Fibroblast of skin of left biceps (primary cell): ENCODE measurements at regions not wholly inside any gene's neighbourhood (a gene's known extent, or its start where the extent isn't known, plus 50 kb on each side); places are given as distances from the start of the nearest gene placed in this dataset.

Source experiments
- DNase-seq, 2 experiments: peaks; one replicate each; pipeline ENCODE4 v3.0.0-alpha.2; 2013; ENCODE audit warnings: low read depth in 2 of 2

- no peak for DNase-seq
These were observed 175.6 kb upstream of the FOXN2 start for GRCh38 chr2:48138898-48139297.

- no peak for DNase-seq
These were observed 173.9 kb upstream of the FOXN2 start for GRCh38 chr2:48140586-48140985.

- DNase-seq = no peak
These were observed 169.7 kb upstream of the FOXN2 start for GRCh38 chr2:48144777-48145176.

- no peak for DNase-seq
These were observed 168.5 kb upstream of the FOXN2 start for GRCh38 chr2:48145845-48146452.

GRCh38 chr2:48146552-48146951 lies 167.9 kb upstream of the FOXN2 start:
- DNase-seq = no peak

GRCh38 chr2:48147719-48148118 lies 166.8 kb upstream of the FOXN2 start:
- DNase-seq = no peak

GRCh38 chr2:48148841-48149430 lies 165.5 kb upstream of the FOXN2 start:
- no peak for DNase-seq

- DNase-seq = no peak
These were observed 157.3 kb upstream of the FOXN2 start for GRCh38 chr2:48157150-48157549.

GRCh38 chr2:48161628-48162027 lies 152.9 kb upstream of the FOXN2 start:
- no peak for DNase-seq

GRCh38 chr2:48162742-48163141 lies 151.7 kb upstream of the FOXN2 start:
- no peak for DNase-seq

GRCh38 chr2:48165070-48165753 lies 149.3 kb upstream of the FOXN2 start:
- no peak for DNase-seq

GRCh38 chr2:48169141-48169592 lies 145.3 kb upstream of the FOXN2 start:
- no peak for DNase-seq

GRCh38 chr2:48170281-48170680 lies 144.2 kb upstream of the FOXN2 start:
- no peak for DNase-seq

GRCh38 chr2:48173141-48173540 lies 141.3 kb upstream of the FOXN2 start:
- no peak for DNase-seq

- no peak for DNase-seq
These were observed 140.0 kb upstream of the FOXN2 start for GRCh38 chr2:48174503-48174902.

- peak; percentile 8 to 15 for DNase-seq
These were observed 139.2 kb upstream of the FOXN2 start for GRCh38 chr2:48175254-48175653.

- no peak for DNase-seq
These were observed 138.8 kb upstream of the FOXN2 start for GRCh38 chr2:48175656-48176055.

GRCh38 chr2:48176876-48177275 lies 137.6 kb upstream of the FOXN2 start:
- DNase-seq = no peak

GRCh38 chr2:48178611-48179010 lies 135.9 kb upstream of the FOXN2 start:
- DNase-seq = no peak

- DNase-seq = no peak
These were observed 133.9 kb upstream of the FOXN2 start for GRCh38 chr2:48180557-48180956.

GRCh38 chr2:48183276-48183675 lies 131.2 kb upstream of the FOXN2 start:
- DNase-seq = no peak

- no peak for DNase-seq
These were observed 130.5 kb upstream of the FOXN2 start for GRCh38 chr2:48183991-48184390.

- no peak for DNase-seq
These were observed 127.0 kb upstream of the FOXN2 start for GRCh38 chr2:48187503-48187902.
